ENCODE measurements at regions not wholly inside any gene's neighbourhood (a gene's known extent, or its start where the extent isn't known, plus 50 kb on each side); places are given as distances from the start of the nearest gene placed in this dataset.

- DNase-seq (ENCODE audit: low read depth), result no peak
Measured at GRCh38 chr2:41764919-41765318, 282.9 kb upstream of the PKDCC start.

- no peak for DNase-seq (ENCODE audit: low read depth)
Measured at GRCh38 chr2:41768310-41768709, 279.5 kb upstream of the PKDCC start.

- DNase-seq (ENCODE audit: low read depth), result no peak
Measured at GRCh38 chr2:41771710-41772109, 276.1 kb upstream of the PKDCC start.

- no peak for DNase-seq (ENCODE audit: low read depth)
Measured at GRCh38 chr2:41772697-41773096, 275.1 kb upstream of the PKDCC start.

- DNase-seq (ENCODE audit: low read depth), result no peak
Measured at GRCh38 chr2:41774011-41774605, 273.7 kb upstream of the PKDCC start.

GRCh38 chr2:41775366-41776025 is 272.3 kb upstream of the PKDCC start:
- DNase-seq (ENCODE audit: low read depth), result no peak

- DNase-seq (ENCODE audit: low read depth), result no peak
Measured at GRCh38 chr2:41779888-41780287, 267.9 kb upstream of the PKDCC start.

- peak; percentile 26 for DNase-seq (ENCODE audit: low read depth)
Measured at GRCh38 chr2:41782306-41783158, 265.3 kb upstream of the PKDCC start.

GRCh38 chr2:41784496-41784895 is 263.3 kb upstream of the PKDCC start:
- no peak for DNase-seq (ENCODE audit: low read depth)

- no peak for DNase-seq (ENCODE audit: low read depth)
Measured at GRCh38 chr2:41785251-41786022, 262.4 kb upstream of the PKDCC start.

GRCh38 chr2:41791523-41791922 is 256.3 kb upstream of the PKDCC start:
- peak; percentile 48 for DNase-seq (ENCODE audit: low read depth)

- no peak for DNase-seq (ENCODE audit: low read depth)
Measured at GRCh38 chr2:41803361-41803760, 244.5 kb upstream of the PKDCC start.

- DNase-seq (ENCODE audit: low read depth), result no peak
Measured at GRCh38 chr2:41806286-41806685, 241.5 kb upstream of the PKDCC start.

- no peak for DNase-seq (ENCODE audit: low read depth)
Measured at GRCh38 chr2:41821167-41821566, 226.7 kb upstream of the PKDCC start.

- DNase-seq (ENCODE audit: low read depth), result no peak
Measured at GRCh38 chr2:41826921-41827320, 220.9 kb upstream of the PKDCC start.

GRCh38 chr2:41827354-41827971 is 220.4 kb upstream of the PKDCC start:
- no peak for DNase-seq (ENCODE audit: low read depth)

- DNase-seq (ENCODE audit: low read depth), result no peak
Measured at GRCh38 chr2:41828052-41828643, 219.7 kb upstream of the PKDCC start.

GRCh38 chr2:41829052-41829451 is 218.8 kb upstream of the PKDCC start:
- no peak for DNase-seq (ENCODE audit: low read depth)

GRCh38 chr2:41830600-41830999 is 217.2 kb upstream of the PKDCC start:
- no peak for DNase-seq (ENCODE audit: low read depth)

GRCh38 chr2:41832218-41832617 is 215.6 kb upstream of the PKDCC start:
- DNase-seq (ENCODE audit: low read depth), result no peak

GRCh38 chr2:41835401-41835800 is 212.4 kb upstream of the PKDCC start:
- DNase-seq (ENCODE audit: low read depth), result no peak
